Liver (tissue), 7 donors: ENCODE measurements at regions not wholly inside any gene's neighbourhood (a gene's known extent, or its start where the extent isn't known, plus 50 kb on each side); places are given as distances from the start of the nearest gene placed in this dataset.

Source experiments
- DNase-seq: peaks from one replicate; pipeline ENCODE4 v3.0.0-alpha.2; 2017; ENCODE audit warnings: low spot score
- H3K27ac ChIP-seq, 2 donors: one replicate each; pipeline ENCODE4 v1.7.0; 2013; ENCODE audit warnings: inconsistent platforms in 2 of 2, low read length in 2 of 2, control low read depth in 1 of 2, low read depth in 1 of 2, mild to moderate bottlenecking in 1 of 2
- H3K27me3 ChIP-seq, 4 donors: one replicate each; pipeline versions ENCODE4 v1.6.1 to v1.7.0; 2013; ENCODE audit warnings: low read length in 3 of 4, inconsistent platforms in 1 of 4, mild to moderate bottlenecking in 1 of 4, moderate library complexity in 1 of 4; ENCODE audit not compliant: control insufficient read depth in 4 of 4, insufficient read depth in 4 of 4
- H3K36me3 ChIP-seq, 4 donors: one replicate each; pipeline versions ENCODE4 v1.6.1 to v1.7.0; 2013; ENCODE audit warnings: low read length in 3 of 4, mild to moderate bottlenecking in 3 of 4, low read depth in 1 of 4, moderate library complexity in 1 of 4; ENCODE audit not compliant: control insufficient read depth in 4 of 4, insufficient read depth in 3 of 4
- H3K4me1 ChIP-seq, 4 donors: one replicate each; pipeline versions ENCODE4 v1.6.1 to v1.7.0; 2013; ENCODE audit warnings: low read length in 3 of 4, mild to moderate bottlenecking in 3 of 4, moderate library complexity in 1 of 4; ENCODE audit not compliant: control insufficient read depth in 4 of 4, insufficient read depth in 4 of 4
- H3K4me3 ChIP-seq, 3 donors: one replicate each; pipeline versions ENCODE4 v1.6.1 to v1.7.0; 2013; ENCODE audit warnings: low read length in 3 of 3, control low read depth in 1 of 3, low read depth in 1 of 3, mild to moderate bottlenecking in 1 of 3
- H3K9ac ChIP-seq, 2 donors: one replicate each; pipeline ENCODE4 v1.7.0; 2013; ENCODE audit warnings: low read length in 2 of 2, mild to moderate bottlenecking in 2 of 2, moderate library complexity in 2 of 2, control low read depth in 1 of 2, low read depth in 1 of 2
- H3K9me3 ChIP-seq, 4 donors: one replicate each; pipeline versions ENCODE4 v1.6.1 to v1.7.0; 2013; ENCODE audit warnings: low read length in 3 of 4; ENCODE audit not compliant: control insufficient read depth in 4 of 4
- ATF3 ChIP-seq: IDR thresholded peaks from 2 replicates; pipeline ENCODE4 v1.6.1; 2016; ENCODE audit warnings: antibody characterized with exemption
- EGR1 ChIP-seq, 2 donors: IDR thresholded peaks; 2 replicates each; pipeline ENCODE4 v1.6.1; 2016 to 2018; ENCODE audit warnings: antibody characterized with exemption in 2 of 2, low read depth in 2 of 2
- FOXA2 ChIP-seq: IDR thresholded peaks from 2 replicates; pipeline ENCODE4 v1.6.1; 2016; ENCODE audit warnings: antibody characterized with exemption
- GABPA ChIP-seq, 2 donors: IDR thresholded peaks in 1 of 2; conservative IDR thresholded peaks in 1 of 2; 2 replicates each; pipeline ENCODE4 v1.6.1; 2016; ENCODE audit warnings: antibody characterized with exemption in 2 of 2, mild to moderate bottlenecking in 1 of 2, moderate library complexity in 1 of 2
- HNF4A ChIP-seq, 2 donors: conservative IDR thresholded peaks; 2 replicates each; pipeline ENCODE4 v1.6.1; 2016; ENCODE audit warnings: antibody characterized with exemption in 2 of 2, mild to moderate bottlenecking in 2 of 2
- HNF4G ChIP-seq: IDR thresholded peaks from 2 replicates; pipeline ENCODE4 v1.6.1; 2016; ENCODE audit warnings: antibody characterized with exemption
- JUND ChIP-seq, 2 donors: IDR thresholded peaks; 2 replicates each; pipeline ENCODE4 v1.6.1; 2016; ENCODE audit warnings: antibody characterized with exemption in 2 of 2
- MAX ChIP-seq: IDR thresholded peaks from 2 replicates; pipeline ENCODE4 v1.6.1; 2016; ENCODE audit warnings: antibody characterized with exemption
- NR2F2 ChIP-seq: IDR thresholded peaks from 2 replicates; pipeline ENCODE4 v1.6.1; 2016; ENCODE audit warnings: antibody characterized with exemption
- RAD21 ChIP-seq, 2 donors: IDR thresholded peaks; 2 replicates each; pipeline ENCODE4 v1.6.1; 2016; ENCODE audit warnings: antibody characterized with exemption in 2 of 2, mild to moderate bottlenecking in 2 of 2
- REST ChIP-seq: IDR thresholded peaks from 2 replicates; pipeline ENCODE4 v1.6.1; 2016; ENCODE audit warnings: antibody characterized with exemption, mild to moderate bottlenecking
- SP1 ChIP-seq: IDR thresholded peaks from 2 replicates; pipeline ENCODE4 v1.6.1; 2018; ENCODE audit warnings: antibody characterized with exemption, mild to moderate bottlenecking
- WGBS: extraction: QIAGEN DNeasy Blood & Tissue Kit; methylation state at CpG from one replicate; pipeline ENCODE4 v1.1.7; 2013; 5-methylcytosine and 5-hydroxymethylcytosine counted together
- TF ChIP-seq, protein P1 (sequence below): IDR thresholded peaks from 2 replicates; pipeline ENCODE4 v1.6.1; 2016; ENCODE audit warnings: antibody characterized with exemption
- donor health status: healthy.
- donor health status: healthy.
- donor health status: healthy.
- donor health status: healthy.

GRCh38 chr15:93235926-93236780, 147.1 kb upstream of the RGMA start:
- WGBS = 42% methylated on average over 17 of the region's 17 CpGs
- H3K9me3 ChIP-seq = peaks cover 0 to 4% (median 0%) of the 10 kb centered on the region in 4 donors
- peaks cover 0 to 5% (median 0%) of the 10 kb centered on the region in 4 donors for H3K27me3 ChIP-seq
- H3K4me1 ChIP-seq = no peaks in the 10 kb centered on the region
- DNase-seq = no peak
- H3K4me3 ChIP-seq = no peak overlapping the region
- no peaks in the 10 kb centered on the region for H3K36me3 ChIP-seq
- H3K27ac ChIP-seq = no peak overlapping the region
- no peak overlapping the region for H3K9ac ChIP-seq
- TF ChIP-seq REST = no peak
- TF ChIP-seq JUND (IDR thresholded peaks at IDR 0.05) = no peak
- TF ChIP-seq FOXA2 = no peak
- no peak for TF ChIP-seq SP1
- no peak for TF ChIP-seq RAD21 (IDR thresholded peaks at IDR 0.05)
- no peak for TF ChIP-seq HNF4G
- no peak for TF ChIP-seq ATF3
- TF ChIP-seq MAX = no peak
- TF ChIP-seq NR2F2 = no peak
- TF ChIP-seq EGR1 (IDR thresholded peaks at IDR 0.05; ENCODE audit: low read depth in 2 of 2) = no peak

DNA sequence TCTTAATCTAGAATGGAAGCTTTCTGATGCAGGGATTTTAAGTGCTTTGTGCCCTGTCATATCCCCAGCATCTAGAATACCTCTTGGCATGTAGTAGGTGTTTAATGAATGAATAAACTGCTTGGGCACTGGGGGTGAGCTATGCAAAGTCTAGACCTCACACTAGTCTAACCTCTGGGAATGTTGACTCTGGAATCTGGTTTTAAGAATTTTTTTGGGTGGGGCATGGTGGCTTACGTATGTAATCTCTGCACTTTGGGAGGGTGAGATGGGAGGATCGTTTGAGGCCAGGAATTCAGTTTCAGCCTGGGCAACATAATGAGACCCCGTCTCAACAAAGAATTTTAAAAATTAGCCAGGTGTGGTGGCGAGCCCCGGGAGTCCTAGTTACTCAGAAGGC, 146.3 kb upstream of the RGMA start:
- no peak overlapping the region for H3K9ac ChIP-seq
- H3K4me3 ChIP-seq = no peak overlapping the region
- no peak for DNase-seq
- H3K27ac ChIP-seq = no peak overlapping the region
- no peaks in the 10 kb centered on the region for H3K4me1 ChIP-seq
- H3K27me3 ChIP-seq = peaks cover 0 to 5% (median 0%) of the 10 kb centered on the region in 4 donors
- peaks cover 0 to 4% (median 0%) of the 10 kb centered on the region in 4 donors for H3K9me3 ChIP-seq
- H3K36me3 ChIP-seq = no peaks in the 10 kb centered on the region
- WGBS = 64% methylated on average over 5 of the region's 5 CpGs
- no peak for TF ChIP-seq REST
- no peak for TF ChIP-seq HNF4A (conservative IDR thresholded peaks at IDR 0.05)
- no peak for TF ChIP-seq GABPA (IDR thresholded peaks at IDR 0.05 in 1 of 2, conservative IDR thresholded peaks at IDR 0.05 in 1 of 2)
- TF ChIP-seq FOXA2 = no peak
- TF ChIP-seq, protein P1, sequence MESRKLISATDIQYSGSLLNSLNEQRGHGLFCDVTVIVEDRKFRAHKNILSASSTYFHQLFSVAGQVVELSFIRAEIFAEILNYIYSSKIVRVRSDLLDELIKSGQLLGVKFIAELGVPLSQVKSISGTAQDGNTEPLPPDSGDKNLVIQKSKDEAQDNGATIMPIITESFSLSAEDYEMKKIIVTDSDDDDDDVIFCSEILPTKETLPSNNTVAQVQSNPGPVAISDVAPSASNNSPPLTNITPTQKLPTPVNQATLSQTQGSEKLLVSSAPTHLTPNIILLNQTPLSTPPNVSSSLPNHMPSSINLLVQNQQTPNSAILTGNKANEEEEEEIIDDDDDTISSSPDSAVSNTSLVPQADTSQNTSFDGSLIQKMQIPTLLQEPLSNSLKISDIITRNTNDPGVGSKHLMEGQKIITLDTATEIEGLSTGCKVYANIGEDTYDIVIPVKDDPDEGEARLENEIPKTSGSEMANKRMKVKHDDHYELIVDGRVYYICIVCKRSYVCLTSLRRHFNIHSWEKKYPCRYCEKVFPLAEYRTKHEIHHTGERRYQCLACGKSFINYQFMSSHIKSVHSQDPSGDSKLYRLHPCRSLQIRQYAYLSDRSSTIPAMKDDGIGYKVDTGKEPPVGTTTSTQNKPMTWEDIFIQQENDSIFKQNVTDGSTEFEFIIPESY = no peak
